CD4-positive, CD25-positive, alpha-beta regulatory T cell (primary cell): ENCODE measurements at regions not wholly inside any gene's neighbourhood (a gene's known extent, or its start where the extent isn't known, plus 50 kb on each side); places are given as distances from the start of the nearest gene placed in this dataset.
A peak's percentile ranks its signal among the peaks of the same experiment; 100 is the strongest.

Experiments used
- ATAC-seq, 2 donors: fragments of 150-1000 bp; cut with Tn5 transposase; one replicate each; pipeline ENCODE4 v1.10.0; 2021; ENCODE audit warnings: low read depth in 2 of 2, moderate number of reproducible peaks in 2 of 2, moderate library complexity in 1 of 2
- DNase-seq, 3 donors: peaks; one replicate each; pipeline versions ENCODE4 v3.0.0 to v3.0.0-alpha.2; 2012 to 2022; ENCODE audit warnings: mixed read lengths in 1 of 3
- H3K27ac ChIP-seq: one replicate; pipeline ENCODE4 v1.7.0; 2013; ENCODE audit warnings: mild to moderate bottlenecking, low read length; ENCODE audit not compliant: insufficient read depth, poor library complexity, severe bottlenecking
- H3K27me3 ChIP-seq: one replicate; pipeline ENCODE4 v1.7.0; 2013; ENCODE audit warnings: low read length; ENCODE audit not compliant: control insufficient read depth, insufficient read depth
- H3K36me3 ChIP-seq: one replicate; pipeline ENCODE4 v1.7.0; 2013; ENCODE audit warnings: mild to moderate bottlenecking, low read length, moderate library complexity; ENCODE audit not compliant: control insufficient read depth, insufficient read depth
- H3K4me1 ChIP-seq: 2 replicates; pipeline ENCODE4 v1.7.0; 2013; ENCODE audit warnings: mild to moderate bottlenecking, low read length; ENCODE audit not compliant: insufficient read depth, control insufficient read depth, poor library complexity, severe bottlenecking
- H3K4me3 ChIP-seq: one replicate; pipeline ENCODE4 v1.7.0; 2013; ENCODE audit warnings: low read depth, mild to moderate bottlenecking, low read length, moderate library complexity
- H3K9me3 ChIP-seq, 2 experiments: 1 replicate in 1 of 2; 2 replicates in 1 of 2; pipeline ENCODE4 v1.7.0; 2013; ENCODE audit warnings: low read length in 2 of 2, mild to moderate bottlenecking in 1 of 2, moderate library complexity in 1 of 2; ENCODE audit not compliant: control insufficient read depth in 2 of 2
- H3K27ac Mint-ChIP-seq, 3 donors: one replicate each; pipeline ENCODE4 v1.8.0; 2020 to 2022; ENCODE audit warnings: mild to moderate bottlenecking in 3 of 3, mixed read lengths in 3 of 3, moderate library complexity in 2 of 3
- H3K27me3 Mint-ChIP-seq: one replicate; pipeline ENCODE4 v1.8.0; 2022; ENCODE audit warnings: mild to moderate bottlenecking, mixed read lengths
- H3K36me3 Mint-ChIP-seq: one replicate; pipeline ENCODE4 v1.8.0; 2020; ENCODE audit warnings: mixed read lengths
- H3K4me1 Mint-ChIP-seq, 4 donors: one replicate each; pipeline ENCODE4 v1.8.0; 2020 to 2022; ENCODE audit warnings: mixed read lengths in 4 of 4, mild to moderate bottlenecking in 1 of 4
- H3K4me3 Mint-ChIP-seq, 4 donors: one replicate each; pipeline ENCODE4 v1.8.0; 2020 to 2022; ENCODE audit warnings: mild to moderate bottlenecking in 4 of 4, mixed read lengths in 4 of 4, moderate library complexity in 3 of 4
- H3K9me3 Mint-ChIP-seq, 7 donors: one replicate each; pipeline ENCODE4 v1.8.0; 2020 to 2022; ENCODE audit warnings: mixed read lengths in 7 of 7, mild to moderate bottlenecking in 3 of 7, moderate library complexity in 2 of 7

DNA sequence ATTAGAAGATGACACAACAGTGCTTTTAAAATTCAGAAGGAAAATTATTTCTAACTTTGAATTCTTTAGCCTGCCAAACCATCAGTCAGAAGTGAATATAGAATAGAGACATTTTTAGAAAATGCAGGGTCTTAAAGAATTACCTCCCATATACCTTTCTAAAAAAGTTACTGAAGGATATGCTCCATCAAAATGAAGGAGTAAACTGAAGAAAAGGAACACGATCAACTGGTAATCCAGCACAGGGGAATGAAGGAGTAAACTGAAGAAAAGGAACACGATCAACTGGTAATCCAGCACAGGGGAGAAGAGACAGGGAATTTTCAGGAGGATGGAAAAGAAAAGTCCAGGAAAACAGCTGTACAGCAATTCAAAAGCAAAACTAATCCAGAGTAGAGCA, 75.4 kb upstream of the LDLRAD3 start:
- no peaks in the 10 kb centered on the region for H3K36me3 ChIP-seq
- peaks cover 0 to 23% (median 8%) of the 10 kb centered on the region in 7 donors for H3K9me3 Mint-ChIP-seq
- H3K27me3 ChIP-seq = no peaks in the 10 kb centered on the region
- H3K4me1 Mint-ChIP-seq = no peaks in the 10 kb centered on the region
- H3K27ac ChIP-seq = no peak overlapping the region
- H3K27ac Mint-ChIP-seq = peak overlapping the region in 1 of 3 donors; percentile 50
- H3K4me3 ChIP-seq = no peak overlapping the region
- no peaks in the 10 kb centered on the region for H3K4me1 ChIP-seq
- no peaks in the 10 kb centered on the region for H3K36me3 Mint-ChIP-seq
- ATAC-seq (no peak), DNase-seq (no peak)
- H3K27me3 Mint-ChIP-seq = peaks cover 5% of the 10 kb centered on the region
- no peak overlapping the region for H3K4me3 Mint-ChIP-seq
- H3K9me3 ChIP-seq = peaks cover 6 to 10% of the 10 kb centered on the region in 2 experiments

DNA sequence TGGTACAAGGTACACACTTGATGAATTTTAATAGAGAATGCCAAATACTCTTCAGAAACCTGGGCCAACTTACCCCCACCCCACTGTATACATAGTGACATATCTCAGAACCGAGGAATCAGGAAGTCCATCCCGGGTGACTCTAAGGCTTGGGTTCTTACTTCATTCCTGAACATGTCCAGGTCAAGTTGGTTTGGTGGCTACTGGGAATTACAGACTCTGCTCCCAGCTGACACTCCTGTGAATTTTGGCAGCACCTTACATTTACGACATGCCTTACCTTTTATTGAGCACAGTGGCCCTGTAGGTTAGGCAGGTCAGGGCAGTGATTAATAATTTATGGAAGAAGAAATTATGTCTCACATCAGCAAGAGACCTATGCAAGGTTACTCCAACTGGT, 70.1 kb upstream of the LDLRAD3 start:
- Mint-ChIP-seq H3K27ac (no peak overlapping the region), H3K9me3 (peaks cover 0 to 4% (median under 1%) of the 10 kb centered on the region in 7 donors), H3K4me3 (no peak overlapping the region), H3K36me3 (no peaks in the 10 kb centered on the region), H3K4me1 (no peaks in the 10 kb centered on the region), H3K27me3 (no peaks in the 10 kb centered on the region)
- H3K4me1 ChIP-seq = no peaks in the 10 kb centered on the region
- H3K9me3 ChIP-seq = peaks cover 4 to 6% of the 10 kb centered on the region in 2 experiments
- H3K36me3 ChIP-seq = no peaks in the 10 kb centered on the region
- DNase-seq (no peak), ATAC-seq (no peak)
- H3K4me3 ChIP-seq = no peak overlapping the region
- H3K27ac ChIP-seq = no peak overlapping the region
- no peaks in the 10 kb centered on the region for H3K27me3 ChIP-seq

DNA sequence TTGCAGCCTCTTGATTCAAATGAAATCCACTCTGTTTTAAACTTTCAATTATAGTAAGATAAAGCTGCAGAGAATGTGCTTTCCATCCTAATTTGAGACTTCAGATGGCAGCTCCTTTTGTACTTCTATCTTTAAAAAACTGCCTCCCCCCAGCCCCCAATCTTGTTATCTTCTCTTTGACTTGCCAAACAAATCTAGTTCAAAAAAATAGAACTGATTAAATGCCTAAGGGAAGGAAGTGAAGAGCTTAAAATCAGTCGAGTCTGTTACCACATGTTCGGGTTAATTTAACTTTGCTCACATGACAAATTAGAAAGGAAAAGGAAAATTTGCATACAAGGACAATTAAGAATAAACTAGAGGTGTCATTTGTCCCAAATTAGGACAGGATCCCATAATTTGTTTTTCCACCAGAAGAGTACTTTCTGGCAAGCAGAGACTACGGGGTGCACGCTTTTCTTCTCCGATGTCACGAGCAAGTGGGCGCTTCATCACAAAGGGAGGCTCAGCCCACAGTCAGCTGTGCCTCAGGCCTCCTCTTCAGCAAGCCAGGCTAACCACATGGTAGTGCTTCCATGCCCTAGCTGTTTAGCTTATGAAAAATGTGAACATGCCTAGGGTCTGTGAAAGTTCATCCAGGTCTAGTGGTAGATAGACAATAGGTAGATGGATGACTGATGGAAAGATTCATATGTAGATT, 69.0 kb upstream of the LDLRAD3 start:
- Histone ChIP-seq H3K36me3 (no peaks in the 10 kb centered on the region), H3K4me3 (no peak overlapping the region), H3K27me3 (no peaks in the 10 kb centered on the region), H3K27ac (no peak overlapping the region), H3K9me3 (no peaks in the 10 kb centered on the region), H3K4me1 (no peaks in the 10 kb centered on the region)
- H3K4me1 Mint-ChIP-seq = no peaks in the 10 kb centered on the region
- H3K9me3 Mint-ChIP-seq = peaks cover 0 to 2% (median 0%) of the 10 kb centered on the region in 7 donors
- no peak overlapping the region for H3K4me3 Mint-ChIP-seq
- H3K36me3 Mint-ChIP-seq = no peaks in the 10 kb centered on the region
- DNase-seq (no peak), ATAC-seq (no peak)
- H3K27ac Mint-ChIP-seq = no peak overlapping the region
- H3K27me3 Mint-ChIP-seq = no peaks in the 10 kb centered on the region

- Mint-ChIP-seq H3K27ac (no peak overlapping the region), H3K4me3 (no peak overlapping the region), H3K27me3 (no peaks in the 10 kb centered on the region), H3K4me1 (no peaks in the 10 kb centered on the region), H3K9me3 (peaks cover 0 to 2% (median 0%) of the 10 kb centered on the region in 7 donors), H3K36me3 (no peaks in the 10 kb centered on the region)
- no peaks in the 10 kb centered on the region for H3K9me3 ChIP-seq
- H3K36me3 ChIP-seq = no peaks in the 10 kb centered on the region
- H3K27me3 ChIP-seq = no peaks in the 10 kb centered on the region
- H3K27ac ChIP-seq = no peak overlapping the region
- DNase-seq (no peak), ATAC-seq (no peak)
- H3K4me1 ChIP-seq = no peaks in the 10 kb centered on the region
- H3K4me3 ChIP-seq = no peak overlapping the region
Observed at GRCh38 chr11:35875466-35875865, 68.4 kb upstream of the LDLRAD3 start.

DNA sequence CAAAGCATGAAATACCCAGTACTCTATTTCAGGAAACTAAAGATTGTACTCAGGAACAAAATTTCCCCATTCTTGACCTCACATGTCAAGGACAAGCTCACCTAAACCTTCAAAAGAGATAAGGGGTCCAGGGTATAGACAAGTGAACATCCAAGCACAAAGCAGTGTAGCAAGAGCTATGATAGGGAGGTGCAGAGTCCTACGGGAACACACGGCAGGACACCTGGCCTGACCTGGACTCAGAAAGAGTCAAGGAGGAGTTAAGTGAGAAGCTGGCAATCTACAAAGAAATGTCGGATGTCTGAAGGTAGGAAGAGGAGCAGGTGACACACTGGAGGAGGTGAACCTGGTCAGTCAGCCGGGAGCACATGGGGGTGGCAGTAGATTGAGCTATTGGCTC, 67.1 kb upstream of the LDLRAD3 start:
- Histone ChIP-seq H3K27me3 (no peaks in the 10 kb centered on the region), H3K9me3 (no peaks in the 10 kb centered on the region), H3K4me1 (no peaks in the 10 kb centered on the region), H3K27ac (no peak overlapping the region), H3K4me3 (no peak overlapping the region), H3K36me3 (no peaks in the 10 kb centered on the region)
- H3K27me3 Mint-ChIP-seq = no peaks in the 10 kb centered on the region
- ATAC-seq (no peak), DNase-seq (no peak)
- H3K4me1 Mint-ChIP-seq = no peaks in the 10 kb centered on the region
- no peak overlapping the region for H3K4me3 Mint-ChIP-seq
- H3K36me3 Mint-ChIP-seq = no peaks in the 10 kb centered on the region
- H3K9me3 Mint-ChIP-seq = no peaks in the 10 kb centered on the region
- no peak overlapping the region for H3K27ac Mint-ChIP-seq

DNA sequence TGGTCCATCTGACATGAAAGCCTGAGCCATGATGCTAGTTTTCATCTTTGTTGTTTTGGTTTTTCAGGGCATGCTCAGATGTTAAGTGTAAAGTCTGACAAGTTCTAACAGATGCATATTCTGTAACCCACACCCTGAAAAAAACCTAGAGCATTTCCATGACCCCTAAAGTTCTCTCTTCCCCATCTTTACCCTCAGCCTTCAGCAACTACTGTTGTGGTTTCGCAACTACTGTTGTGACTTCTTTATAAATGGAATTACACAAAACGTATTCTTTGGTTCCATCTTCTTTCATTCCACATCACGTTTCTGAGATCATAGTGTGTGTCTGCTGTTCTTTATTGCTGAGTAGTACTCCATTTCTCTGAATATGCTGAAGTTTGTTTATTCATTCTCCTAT, 65.1 kb upstream of the LDLRAD3 start:
- no peak for ATAC-seq
- no peak overlapping the region for H3K27ac Mint-ChIP-seq
- no peak overlapping the region for H3K4me3 ChIP-seq
- no peaks in the 10 kb centered on the region for H3K4me1 ChIP-seq
- no peaks in the 10 kb centered on the region for H3K9me3 ChIP-seq
- H3K36me3 Mint-ChIP-seq = no peaks in the 10 kb centered on the region
- no peaks in the 10 kb centered on the region for H3K9me3 Mint-ChIP-seq
- no peak for DNase-seq
- H3K36me3 ChIP-seq = no peaks in the 10 kb centered on the region
- no peak overlapping the region for H3K4me3 Mint-ChIP-seq
- no peaks in the 10 kb centered on the region for H3K27me3 Mint-ChIP-seq
- no peaks in the 10 kb centered on the region for H3K4me1 Mint-ChIP-seq
- no peaks in the 10 kb centered on the region for H3K27me3 ChIP-seq
- H3K27ac ChIP-seq = no peak overlapping the region

GRCh38 chr11:35879361-35879760, 64.5 kb upstream of the LDLRAD3 start:
- no peaks in the 10 kb centered on the region for H3K4me1 ChIP-seq
- H3K27me3 ChIP-seq = no peaks in the 10 kb centered on the region
- ATAC-seq = no peak
- Mint-ChIP-seq H3K4me1 (no peaks in the 10 kb centered on the region), H3K27ac (no peak overlapping the region), H3K36me3 (no peaks in the 10 kb centered on the region), H3K9me3 (no peaks in the 10 kb centered on the region), H3K27me3 (no peaks in the 10 kb centered on the region), H3K4me3 (no peak overlapping the region)
- no peak overlapping the region for H3K4me3 ChIP-seq
- DNase-seq = no peak
- H3K27ac ChIP-seq = no peak overlapping the region
- H3K9me3 ChIP-seq = no peaks in the 10 kb centered on the region
- no peaks in the 10 kb centered on the region for H3K36me3 ChIP-seq

GRCh38 chr11:35886759-35887158, 57.1 kb upstream of the LDLRAD3 start:
- no peak overlapping the region for H3K4me3 ChIP-seq
- peaks cover 0 to 2% (median 0%) of the 10 kb centered on the region in 7 donors for H3K9me3 Mint-ChIP-seq
- no peaks in the 10 kb centered on the region for H3K4me1 Mint-ChIP-seq
- ATAC-seq (no peak), DNase-seq (no peak)
- H3K27ac ChIP-seq = no peak overlapping the region
- H3K9me3 ChIP-seq = no peaks in the 10 kb centered on the region
- peaks cover 6% of the 10 kb centered on the region for H3K27me3 Mint-ChIP-seq
- H3K27ac Mint-ChIP-seq = no peak overlapping the region
- no peaks in the 10 kb centered on the region for H3K4me1 ChIP-seq
- H3K27me3 ChIP-seq = no peaks in the 10 kb centered on the region
- H3K4me3 Mint-ChIP-seq = no peak overlapping the region
- H3K36me3 Mint-ChIP-seq = no peaks in the 10 kb centered on the region
- no peaks in the 10 kb centered on the region for H3K36me3 ChIP-seq
